WTC11 (cell line): ENCODE measurements at regions not wholly inside any gene's neighbourhood (a gene's known extent, or its start where the extent isn't known, plus 50 kb on each side); places are given as distances from the start of the nearest gene placed in this dataset.

Experiments
- ATAC-seq: fragments of 200-7000 bp; cut with Tn5 transposase; 2 replicates; pipeline ENCODE4 v1.10.0; 2021; ENCODE audit warnings: mild to moderate bottlenecking, moderate library complexity
- CTCF ChIA-PET: fragments of 300-600 bp; sonication (Branson Sonifier 250); formaldehyde crosslinking; loops from one replicate; lab custom pipeline; 2021; ENCODE audit warnings: antibody characterized with exemption; lab: Charles Lee
- POLR2A ChIA-PET: fragments of 350-600 bp; sonication (Branson Sonifier 250); formaldehyde crosslinking; loops from one replicate; lab custom pipeline; 2021; ENCODE audit warnings: antibody characterized with exemption; lab: Charles Lee
- DNase-seq: peaks from one replicate; pipeline ENCODE4 v3.0.0; 2021; ENCODE audit warnings: low spot score
- H3K27ac Mint-ChIP-seq: 2 replicates; pipeline ENCODE4 v1.8.0; 2021; ENCODE audit warnings: mixed read lengths
- H3K27me3 Mint-ChIP-seq: 2 replicates; pipeline ENCODE4 v1.8.0; 2021; ENCODE audit warnings: low read depth, mild to moderate bottlenecking, moderate library complexity, mixed read lengths
- H3K36me3 Mint-ChIP-seq: 2 replicates; pipeline ENCODE4 v1.8.0; 2021; ENCODE audit warnings: mixed read lengths
- H3K4me1 Mint-ChIP-seq: 2 replicates; pipeline ENCODE4 v1.8.0; 2022; ENCODE audit warnings: mixed read lengths
- H3K4me3 Mint-ChIP-seq: 2 replicates; pipeline ENCODE4 v1.8.0; 2021; ENCODE audit warnings: mild to moderate bottlenecking, moderate library complexity, mixed read lengths
- H3K9me3 Mint-ChIP-seq: 2 replicates; pipeline ENCODE4 v1.8.0; 2021; ENCODE audit warnings: mixed read lengths
- ARID4B ChIP-seq: sonication (generic); formaldehyde crosslinking; IDR thresholded peaks from 2 replicates; pipeline ENCODE4 v1.8.0; 2023; ENCODE audit warnings: missing genetic modification reagents, mild to moderate bottlenecking, borderline replicate concordance
- ATF1 ChIP-seq: sonication (generic); formaldehyde crosslinking; IDR thresholded peaks from 2 replicates; pipeline ENCODE4 v1.8.1; 2023; ENCODE audit warnings: mild to moderate bottlenecking, moderate library complexity, missing genetic modification reagents
- ATF3 ChIP-seq: sonication (generic); formaldehyde crosslinking; conservative IDR thresholded peaks from 2 replicates; pipeline ENCODE4 v1.8.1; 2022; ENCODE audit warnings: mild to moderate bottlenecking, missing genetic modification reagents
- E2F5 ChIP-seq: sonication (generic); formaldehyde crosslinking; IDR thresholded peaks from 2 replicates; pipeline ENCODE4 v1.8.1; 2022; ENCODE audit warnings: mild to moderate bottlenecking, moderate library complexity, missing genetic modification reagents
- ELF4 ChIP-seq: sonication (generic); formaldehyde crosslinking; IDR thresholded peaks from 2 replicates; pipeline ENCODE4 v1.8.1; 2022; ENCODE audit warnings: low read depth, mild to moderate bottlenecking, moderate library complexity, missing genetic modification reagents
- ETV6 ChIP-seq: sonication (generic); formaldehyde crosslinking; IDR thresholded peaks from 2 replicates; pipeline ENCODE4 v1.8.1; 2022; ENCODE audit warnings: mild to moderate bottlenecking, missing genetic modification reagents
- FOXP1 ChIP-seq: sonication (generic); formaldehyde crosslinking; IDR thresholded peaks from 2 replicates; pipeline ENCODE4 v1.8.0; 2022; ENCODE audit warnings: missing genetic modification reagents, mild to moderate bottlenecking, moderate library complexity, borderline replicate concordance
- GRHL2 ChIP-seq: fragments of 250-450 bp; sonication (Bioruptor Pico); IDR thresholded peaks from 2 replicates; pipeline ENCODE4 v1.8.0; 2022; ENCODE audit warnings: mild to moderate bottlenecking, moderate library complexity; ENCODE audit not compliant: insufficient replicate concordance, severe bottlenecking
- GTF2I ChIP-seq: fragments of 250-450 bp; sonication (Bioruptor Pico); conservative IDR thresholded peaks from 2 replicates; pipeline ENCODE4 v1.4.0; 2021; ENCODE audit warnings: mild to moderate bottlenecking
- HMGXB4 ChIP-seq: sonication (generic); formaldehyde crosslinking; IDR thresholded peaks from 2 replicates; pipeline ENCODE4 v1.8.1; 2023; ENCODE audit warnings: mild to moderate bottlenecking, moderate library complexity, missing genetic modification reagents
- IRF2 ChIP-seq: sonication (generic); formaldehyde crosslinking; IDR thresholded peaks from 2 replicates; pipeline ENCODE4 v1.8.0; 2022; ENCODE audit warnings: low read depth, missing genetic modification reagents, borderline replicate concordance
- KAT7 ChIP-seq: sonication (generic); formaldehyde crosslinking; IDR thresholded peaks from 2 replicates; pipeline ENCODE4 v1.8.1; 2023; ENCODE audit warnings: missing genetic modification reagents, mild to moderate bottlenecking, borderline replicate concordance
- MLX ChIP-seq: sonication (generic); formaldehyde crosslinking; IDR thresholded peaks from 2 replicates; pipeline ENCODE4 v1.8.1; 2023; ENCODE audit warnings: mild to moderate bottlenecking, missing genetic modification reagents, moderate library complexity
- MXD4 ChIP-seq: fragments of 250-450 bp; sonication (Bioruptor Pico); IDR thresholded peaks from 2 replicates; pipeline ENCODE4 v1.8.0; 2021; ENCODE audit warnings: mild to moderate bottlenecking, moderate library complexity, borderline replicate concordance
- NFE2L1 ChIP-seq: sonication (generic); formaldehyde crosslinking; IDR thresholded peaks from 2 replicates; pipeline ENCODE4 v1.8.1; 2023; ENCODE audit warnings: missing genetic modification reagents
- NFYB ChIP-seq: sonication (generic); formaldehyde crosslinking; conservative IDR thresholded peaks from 2 replicates; pipeline ENCODE4 v1.8.0; 2022; ENCODE audit warnings: low read depth, missing genetic modification reagents
- PREB ChIP-seq: sonication (generic); formaldehyde crosslinking; IDR thresholded peaks from 2 replicates; pipeline ENCODE4 v1.8.1; 2022; ENCODE audit warnings: mild to moderate bottlenecking, missing genetic modification reagents, moderate library complexity, borderline replicate concordance
- RORB ChIP-seq: fragments of 250-450 bp; sonication (Bioruptor Pico); IDR thresholded peaks from 2 replicates; pipeline ENCODE4 v1.9.0; 2021; ENCODE audit warnings: mild to moderate bottlenecking
- SP1 ChIP-seq: sonication (generic); formaldehyde crosslinking; conservative IDR thresholded peaks from 2 replicates; pipeline ENCODE4 v1.8.1; 2022; ENCODE audit warnings: missing genetic modification reagents
- ZBTB21 ChIP-seq: sonication (generic); formaldehyde crosslinking; IDR thresholded peaks from 2 replicates; pipeline ENCODE4 v1.8.1; 2023; ENCODE audit warnings: mild to moderate bottlenecking, missing genetic modification reagents, borderline replicate concordance
- ZNF121 ChIP-seq: sonication (generic); formaldehyde crosslinking; IDR thresholded peaks from 2 replicates; pipeline ENCODE4 v1.8.0; 2023; ENCODE audit warnings: missing genetic modification reagents
- ZNF138 ChIP-seq: sonication (generic); formaldehyde crosslinking; conservative IDR thresholded peaks from 2 replicates; pipeline ENCODE4 v1.8.1; 2022; ENCODE audit warnings: mild to moderate bottlenecking, moderate library complexity, missing genetic modification reagents
- ZNF219 ChIP-seq: sonication (generic); formaldehyde crosslinking; IDR thresholded peaks from 2 replicates; pipeline ENCODE4 v1.8.0; 2023; ENCODE audit warnings: missing genetic modification reagents, mild to moderate bottlenecking, borderline replicate concordance
- ZNF263 ChIP-seq: sonication (generic); formaldehyde crosslinking; IDR thresholded peaks from 2 replicates; pipeline ENCODE4 v1.8.1; 2022; ENCODE audit warnings: low read depth, mild to moderate bottlenecking, moderate library complexity, missing genetic modification reagents
- ZNF317 ChIP-seq: sonication (generic); formaldehyde crosslinking; IDR thresholded peaks from 2 replicates; pipeline ENCODE4 v1.8.1; 2023; ENCODE audit warnings: low read depth, mild to moderate bottlenecking, moderate library complexity, missing genetic modification reagents, borderline replicate concordance

- TF ChIP-seq ZNF121 (CRISPR knock-in tag): no peak
- TF ChIP-seq MLX: no peak
- no peak for TF ChIP-seq ARID4B (CRISPR knock-in tag)
- TF ChIP-seq PREB: no peak
- no peak for TF ChIP-seq ATF1 (CRISPR knock-in tag)
- TF ChIP-seq ETV6 (CRISPR knock-in tag): no peak
- TF ChIP-seq ATF3: no peak
- TF ChIP-seq SP1 (CRISPR knock-in tag): no peak
- TF ChIP-seq NFYB (CRISPR knock-in tag): no peak
- TF ChIP-seq FOXP1 (CRISPR knock-in tag): no peak
- TF ChIP-seq ZNF317: no peak
- no peak for TF ChIP-seq ZNF263 (CRISPR knock-in tag)
- no peak for TF ChIP-seq RORB (CRISPR knock-in tag)
- TF ChIP-seq ZNF138: no peak
- Mint-ChIP-seq H3K36me3 (no peaks in the 10 kb centered on the region), H3K27me3 (no peaks in the 10 kb centered on the region), H3K9me3 (no peaks in the 10 kb centered on the region), H3K4me3 (no peak overlapping the region), H3K4me1 (no peaks in the 10 kb centered on the region), H3K27ac (no peak overlapping the region)
- ChIA-PET CTCF (no interaction called here), POLR2A (no interaction called here)
- DNase-seq (no peak), ATAC-seq (no peak)
Observed at GRCh38 chr14:27730204-27730603, 1036.4 kb upstream of the FOXG1 start.

- Mint-ChIP-seq H3K36me3 (no peaks in the 10 kb centered on the region), H3K27ac (no peak overlapping the region), H3K4me1 (no peaks in the 10 kb centered on the region), H3K27me3 (no peaks in the 10 kb centered on the region), H3K4me3 (no peak overlapping the region), H3K9me3 (peaks cover 7% of the 10 kb centered on the region; the same call in 1 of the 2 replicates)
- TF ChIP-seq ZNF121 (CRISPR knock-in tag) (no peak), E2F5 (no peak), PREB (no peak), IRF2 (CRISPR knock-in tag) (no peak), GRHL2 (CRISPR knock-in tag) (no peak), NFE2L1 (CRISPR knock-in tag) (no peak), ELF4 (CRISPR knock-in tag) (no peak), ZNF219 (CRISPR knock-in tag) (no peak), ZBTB21 (CRISPR knock-in tag) (no peak), MXD4 (CRISPR knock-in tag) (no peak), KAT7 (CRISPR knock-in tag) (no peak), RORB (CRISPR knock-in tag) (no peak), GTF2I (CRISPR knock-in tag) (no peak), HMGXB4 (CRISPR knock-in tag) (no peak)
- POLR2A ChIA-PET: no interaction called here
- CTCF ChIA-PET: no interaction called here
- no peak for ATAC-seq
- DNase-seq: no peak
Observed at GRCh38 chr14:27739657-27740156, 1026.9 kb upstream of the FOXG1 start.
